PC-9 (cell line): ENCODE measurements at regions not wholly inside any gene's neighbourhood (a gene's known extent, or its start where the extent isn't known, plus 50 kb on each side); places are given as distances from the start of the nearest gene placed in this dataset.

ENCODE experiments used
- CTCF ChIP-seq: fragments of 200-600 bp; sonication (generic); conservative IDR thresholded peaks from 2 replicates; pipeline ENCODE4 v1.6.1; 2017; ENCODE audit warnings: mixed run types, antibody characterized with exemption, mild to moderate bottlenecking, moderate library complexity
- EZH2 ChIP-seq: fragments of 200-600 bp; sonication (generic); IDR thresholded peaks from 2 replicates; pipeline ENCODE4 v1.8.0; 2017; ENCODE audit warnings: antibody characterized with exemption, low read depth

- no peak for TF ChIP-seq EZH2
- no peak for TF ChIP-seq CTCF
Observed at GRCh38 chr11:8326337-8326736, 62.7 kb upstream of the LMO1 start.
